Endothelial cell of umbilical vein (primary cell): ENCODE measurements at regions not wholly inside any gene's neighbourhood (a gene's known extent, or its start where the extent isn't known, plus 50 kb on each side); places are given as distances from the start of the nearest gene placed in this dataset.

Experiments used
- BruUV-seq: library from RNA; stranded (reverse); fragments of 400-500 nt; replicated peaks from 2 replicates; lab custom pipeline; 2021; lab: Mats Ljungman, UMichigan
- CTCF ChIA-PET: fragments of 300-600, 350-600 bp; sonication (Branson Sonifier 250); formaldehyde crosslinking; loops from one replicate; lab custom pipeline; 2021; ENCODE audit warnings: antibody characterized with exemption, inconsistent platforms; lab: Charles Lee
- POLR2A ChIA-PET: fragments of 300-600, 350-600 bp; sonication (Branson Sonifier 250); formaldehyde crosslinking; loops from one replicate; lab custom pipeline; 2021; ENCODE audit warnings: antibody characterized with exemption, inconsistent platforms; lab: Charles Lee
- DNase-seq: peaks from one replicate; pipeline ENCODE4 v3.0.0-alpha.2; 2011; ENCODE audit warnings: low read depth, low spot score
- FAIRE-seq: peaks from 2 replicates; lab custom pipeline; 2011; peaks lifted over from hg19 to GRCh38; lab: Jason Lieb, UNC
- H2AFZ ChIP-seq: 2 replicates; pipeline ENCODE4 v1.6.0; 2012; ENCODE audit warnings: low read depth, low read length, control low read depth, inconsistent platforms
- H3K27ac ChIP-seq: 2 replicates; pipeline ENCODE4 v1.5.1; 2011; ENCODE audit warnings: low read depth, mild to moderate bottlenecking, control low read depth, low read length, moderate library complexity; ENCODE audit not compliant: insufficient read depth
- H3K27me3 ChIP-seq, 2 experiments: 2 replicates each; pipeline versions ENCODE4 v1.6.0 to v1.6.1; 2011; ENCODE audit warnings: low read length in 2 of 2, mixed read lengths in 1 of 2; ENCODE audit not compliant: control insufficient read depth in 2 of 2, insufficient read depth in 2 of 2
- H3K36me3 ChIP-seq, 2 experiments: 2 replicates in 1 of 2; 3 replicates in 1 of 2; pipeline ENCODE4 v1.5.1; 2011; ENCODE audit warnings: low read length in 2 of 2, mild to moderate bottlenecking in 1 of 2, moderate library complexity in 1 of 2; ENCODE audit not compliant: control insufficient read depth in 2 of 2, insufficient read depth in 2 of 2; ENCODE audit errors: extremely low read depth in 1 of 2
- H3K4me1 ChIP-seq: 3 replicates; pipeline ENCODE4 v1.5.1; 2011; ENCODE audit warnings: mild to moderate bottlenecking, low read length; ENCODE audit not compliant: control insufficient read depth, insufficient read depth; ENCODE audit errors: extremely low read depth
- H3K4me2 ChIP-seq: 2 replicates; pipeline ENCODE4 v1.6.1; 2011; ENCODE audit warnings: low read length, control low read depth, mixed read lengths; ENCODE audit not compliant: insufficient read depth
- H3K4me3 ChIP-seq, 3 experiments: fragments of 200-600 bp in 1 of 3; sonication (generic), shearing (Covaris generic) in 1 of 3; replicated peaks in 1 of 3; 2 replicates each; pipeline ENCODE4 v1.5.1; 2011 to 2016; ENCODE audit warnings: control low read depth in 3 of 3, low read length in 3 of 3, mild to moderate bottlenecking in 2 of 3, inconsistent platforms in 1 of 3, low read depth in 1 of 3, moderate library complexity in 1 of 3; ENCODE audit not compliant: insufficient read depth in 1 of 3
- H3K79me2 ChIP-seq: 2 replicates; pipeline ENCODE4 v1.6.0; 2012; ENCODE audit warnings: low read length, inconsistent platforms; ENCODE audit not compliant: control insufficient read depth, insufficient read depth
- H3K9ac ChIP-seq: replicated peaks from 2 replicates; pipeline ENCODE3; 2011; ENCODE audit warnings: low read length, control low read depth; ENCODE audit not compliant: insufficient read depth; ENCODE audit errors: extremely low read depth
- H3K9me1 ChIP-seq: replicated peaks from 3 replicates; pipeline ENCODE4 v1.6.0; 2011; ENCODE audit warnings: mild to moderate bottlenecking, low read length; ENCODE audit not compliant: control insufficient read depth, insufficient read depth; ENCODE audit errors: extremely low read depth
- H3K9me3 ChIP-seq: replicated peaks from 2 replicates; pipeline ENCODE4 v1.5.1; 2012; ENCODE audit warnings: low read length, inconsistent platforms; ENCODE audit not compliant: control insufficient read depth, insufficient read depth
- H4K20me1 ChIP-seq: replicated peaks from 2 replicates; pipeline ENCODE3; 2011; ENCODE audit warnings: mild to moderate bottlenecking, low read length; ENCODE audit not compliant: control insufficient read depth, insufficient read depth; ENCODE audit errors: extremely low read depth
- CTCF ChIP-seq, 2 donors: IDR thresholded peaks; 1 replicate in 1 of 2; 2 replicates in 1 of 2; pipeline ENCODE4 v1.5.1; 2011; ENCODE audit warnings: low read length in 2 of 2, mild to moderate bottlenecking in 2 of 2, moderate library complexity in 2 of 2, control low read depth in 1 of 2, inconsistent platforms in 1 of 2, low read depth in 1 of 2; ENCODE audit not compliant: insufficient read depth in 1 of 2; ENCODE audit errors: extremely low read depth in 1 of 2
- EZH2 ChIP-seq: IDR thresholded peaks from 2 replicates; pipeline ENCODE4 v1.6.1; 2012; ENCODE audit warnings: borderline replicate concordance, low read depth, mild to moderate bottlenecking, moderate library complexity, low read length, inconsistent platforms; ENCODE audit not compliant: severe bottlenecking
- FOS ChIP-seq: IDR thresholded peaks from 2 replicates; pipeline ENCODE4 v1.6.1; 2011; ENCODE audit warnings: mild to moderate bottlenecking, low read length, moderate library complexity, borderline replicate concordance; ENCODE audit not compliant: insufficient read depth
- GATA2 ChIP-seq: IDR thresholded peaks from 2 replicates; pipeline ENCODE4 v1.7.0; 2011; ENCODE audit warnings: low read depth, mild to moderate bottlenecking, moderate library complexity, mixed read lengths, low read length; ENCODE audit not compliant: insufficient read length, insufficient read depth
- JUN ChIP-seq: IDR thresholded peaks from 2 replicates; pipeline ENCODE4 v1.6.1; 2011; ENCODE audit warnings: borderline replicate concordance, low read depth; ENCODE audit not compliant: insufficient read length, insufficient read depth
- MYC ChIP-seq: IDR thresholded peaks from one replicate; pipeline ENCODE4 v1.6.1; 2011; ENCODE audit warnings: mild to moderate bottlenecking, low read depth, low read length
- POLR2A ChIP-seq: IDR thresholded peaks from 2 replicates; pipeline ENCODE4 v1.6.1; 2012; ENCODE audit warnings: low read depth, mild to moderate bottlenecking, control low read depth, low read length
- POLR2AphosphoS5 ChIP-seq: IDR thresholded peaks from 2 replicates; pipeline ENCODE4 v1.6.1; 2012; ENCODE audit warnings: low read depth, mild to moderate bottlenecking, control low read depth, low read length, moderate library complexity; ENCODE audit not compliant: insufficient read depth
- dilution Hi-C: fragments of 300-500 bp; cut with MboI; formaldehyde crosslinking; loops from one replicate; pipeline ENCODE4 v1.15.0; 2019; ENCODE audit warnings: low sequenced_read_pairs; ENCODE audit not compliant: extremely low pct_ligation_motif_present
- intact Hi-C: fragments of 100-400 bp; cut with micrococcal nuclease; formaldehyde crosslinking; loops from one replicate; pipeline ENCODE4 v1.10.0; 2022
- TF ChIP-seq, protein P1 (sequence below): IDR thresholded peaks from 2 replicates; pipeline ENCODE4 v1.6.1; 2011; ENCODE audit not compliant: insufficient read depth, insufficient read length

- POLR2A ChIA-PET, result no interaction called here
- no peak overlapping the region for H3K27ac ChIP-seq
- H3K9ac ChIP-seq, result no peak overlapping the region
- H3K27me3 ChIP-seq, result no peaks in the 10 kb centered on the region
- no peaks in the 10 kb centered on the region for H4K20me1 ChIP-seq
- FAIRE-seq, result no peak
- dilution Hi-C loops (no loop called here), intact Hi-C loops (no loop called here)
- no TSS peak for BruUV-seq
- DNase-seq, result no peak
- no peak overlapping the region for H3K4me3 ChIP-seq
- no peaks in the 10 kb centered on the region for H3K36me3 ChIP-seq
- peaks cover 5% of the 10 kb centered on the region for H3K4me1 ChIP-seq
- no peak overlapping the region for H2AFZ ChIP-seq
- TF ChIP-seq FOS, result no peak
- TF ChIP-seq CTCF (IDR thresholded peaks at IDR 0.05; ENCODE audit: extremely low read depth in 1 of 2, insufficient read depth in 1 of 2, low read depth in 1 of 2, low read length in 2 of 2), result no peak
- TF ChIP-seq GATA2, result no peak
- TF ChIP-seq, protein P1, sequence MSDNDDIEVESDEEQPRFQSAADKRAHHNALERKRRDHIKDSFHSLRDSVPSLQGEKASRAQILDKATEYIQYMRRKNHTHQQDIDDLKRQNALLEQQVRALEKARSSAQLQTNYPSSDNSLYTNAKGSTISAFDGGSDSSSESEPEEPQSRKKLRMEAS, result no peak
- TF ChIP-seq MYC, result no peak
- no peak for TF ChIP-seq POLR2A
- TF ChIP-seq JUN, result no peak
- no peak for TF ChIP-seq POLR2AphosphoS5
- TF ChIP-seq EZH2, result no peak
- H3K79me2 ChIP-seq, result no peaks in the 10 kb centered on the region
- no peaks in the 10 kb centered on the region for H3K9me3 ChIP-seq
- CTCF ChIA-PET, result interaction anchor here (5.5 kb wide), 1 partner anchor 681 kb away, joined by 44 read pairs; no protein-coding TSS in a partner anchor
- H3K9me1 ChIP-seq, result no peaks in the 10 kb centered on the region
- no peak overlapping the region for H3K4me2 ChIP-seq
Measured at GRCh38 chr1:173424143-173424542, 53.0 kb upstream of the PRDX6 start.
